GM19351 (cell line): ENCODE measurements at regions not wholly inside any gene's neighbourhood (a gene's known extent, or its start where the extent isn't known, plus 50 kb on each side); places are given as distances from the start of the nearest gene placed in this dataset.

Source experiments
- ATAC-seq: cut with Tn5 transposase; IDR thresholded peaks from one replicate; pipeline ENCODE4 v1.9.1; 2021; ENCODE audit warnings: mild to moderate bottlenecking, moderate library complexity; ENCODE audit not compliant: unreplicated experiment

GRCh38 chr17:52759864-52760263 lies 601.4 kb upstream of the CA10 start:
- no peak for ATAC-seq

GRCh38 chr17:52758481-52758880 lies 600.0 kb upstream of the CA10 start:
- no peak for ATAC-seq

- no peak for ATAC-seq
Measured at GRCh38 chr17:52756746-52757145, 598.2 kb upstream of the CA10 start.

GRCh38 chr17:52754838-52755237 lies 596.3 kb upstream of the CA10 start:
- no peak for ATAC-seq

- no peak for ATAC-seq
Measured at GRCh38 chr17:52751051-52751450, 592.5 kb upstream of the CA10 start.

- no peak for ATAC-seq
Measured at GRCh38 chr17:52744179-52744578, 585.7 kb upstream of the CA10 start.

- no peak for ATAC-seq
Measured at GRCh38 chr17:52740006-52740405, 581.5 kb upstream of the CA10 start.

GRCh38 chr17:52738791-52739190 lies 580.3 kb upstream of the CA10 start:
- no peak for ATAC-seq

- no peak for ATAC-seq
Measured at GRCh38 chr17:52737071-52737470, 578.6 kb upstream of the CA10 start.

GRCh38 chr17:52732841-52733240 lies 574.3 kb upstream of the CA10 start:
- no peak for ATAC-seq

- no peak for ATAC-seq
Measured at GRCh38 chr17:52724578-52724977, 566.1 kb upstream of the CA10 start.

- no peak for ATAC-seq
Measured at GRCh38 chr17:52721910-52722309, 563.4 kb upstream of the CA10 start.

GRCh38 chr17:52710363-52710901 lies 551.9 kb upstream of the CA10 start:
- no peak for ATAC-seq

- ATAC-seq, result no peak
Measured at GRCh38 chr17:52709724-52710123, 551.2 kb upstream of the CA10 start.

GRCh38 chr17:52696362-52696761 lies 537.8 kb upstream of the CA10 start:
- ATAC-seq, result no peak

- no peak for ATAC-seq
Measured at GRCh38 chr17:52686140-52686539, 527.6 kb upstream of the CA10 start.

- no peak for ATAC-seq
Measured at GRCh38 chr17:52681480-52681879, 523.0 kb upstream of the CA10 start.

GRCh38 chr17:52678211-52678610 lies 519.7 kb upstream of the CA10 start:
- ATAC-seq, result no peak

- no peak for ATAC-seq
Measured at GRCh38 chr17:52674686-52675085, 516.2 kb upstream of the CA10 start.

GRCh38 chr17:52673791-52674190 lies 515.3 kb upstream of the CA10 start:
- no peak for ATAC-seq

GRCh38 chr17:52666264-52666663 lies 507.8 kb upstream of the CA10 start:
- no peak for ATAC-seq

GRCh38 chr17:52660692-52661091 lies 502.2 kb upstream of the CA10 start:
- no peak for ATAC-seq

- ATAC-seq, result no peak
Measured at GRCh38 chr17:52653014-52653413, 494.5 kb upstream of the CA10 start.

- no peak for ATAC-seq
Measured at GRCh38 chr17:52648995-52649394, 490.5 kb upstream of the CA10 start.
